CD14-positive monocyte (primary cell): ENCODE measurements at regions not wholly inside any gene's neighbourhood (a gene's known extent, or its start where the extent isn't known, plus 50 kb on each side); places are given as distances from the start of the nearest gene placed in this dataset.

Source experiments
- DNase-seq, 3 donors: peaks; one replicate each; pipeline ENCODE4 v3.0.0-alpha.2; 2011 to 2022
- H2AFZ ChIP-seq: 2 replicates; pipeline ENCODE4 v1.6.0; 2012; ENCODE audit warnings: mild to moderate bottlenecking, low read depth, low read length, inconsistent platforms; ENCODE audit not compliant: insufficient read depth, poor library complexity, severe bottlenecking
- H3K27ac ChIP-seq, 2 donors: 1 replicate in 1 of 2; 2 replicates in 1 of 2; pipeline ENCODE4 v1.5.1; 2012 to 2013; ENCODE audit warnings: low read length in 2 of 2, control low read depth in 1 of 2, inconsistent platforms in 1 of 2, low read depth in 1 of 2, mild to moderate bottlenecking in 1 of 2
- H3K27me3 ChIP-seq, 2 donors: one replicate each; pipeline versions ENCODE4 v1.6.0 to v1.6.1; 2011 to 2013; ENCODE audit warnings: low read length in 2 of 2; ENCODE audit not compliant: control insufficient read depth in 2 of 2, insufficient read depth in 2 of 2
- H3K36me3 ChIP-seq, 2 donors: replicated peaks in 1 of 2; 1 replicate in 1 of 2; 2 replicates in 1 of 2; pipeline versions ENCODE4 v1.5.1 to v1.6.1; 2012 to 2013; ENCODE audit warnings: low read length in 2 of 2, control low read depth in 1 of 2, inconsistent platforms in 1 of 2, mild to moderate bottlenecking in 1 of 2; ENCODE audit not compliant: insufficient read depth in 2 of 2, control insufficient read depth in 1 of 2
- H3K4me1 ChIP-seq, 2 donors: 1 replicate in 1 of 2; 2 replicates in 1 of 2; pipeline versions ENCODE4 v1.5.1 to v1.6.1; 2012 to 2013; ENCODE audit warnings: low read length in 2 of 2, control low read depth in 1 of 2, inconsistent platforms in 1 of 2, mild to moderate bottlenecking in 1 of 2, moderate library complexity in 1 of 2; ENCODE audit not compliant: insufficient read depth in 2 of 2, control insufficient read depth in 1 of 2
- H3K4me2 ChIP-seq: replicated peaks from 2 replicates; pipeline ENCODE3; 2012; ENCODE audit warnings: low read length, moderate library complexity, mild to moderate bottlenecking; ENCODE audit not compliant: poor library complexity, severe bottlenecking; ENCODE audit errors: extremely low read depth
- H3K4me3 ChIP-seq, 3 experiments: fragments of 200-600 bp in 1 of 3; sonication (generic) in 1 of 3; replicated peaks in 1 of 3; 1 replicate in 2 of 3; 2 replicates in 1 of 3; pipeline ENCODE4 v1.5.1; 2011 to 2013; ENCODE audit warnings: low read length in 3 of 3, mild to moderate bottlenecking in 3 of 3, control low read depth in 2 of 3, low read depth in 2 of 3, inconsistent platforms in 1 of 3, moderate library complexity in 1 of 3
- H3K79me2 ChIP-seq: 2 replicates; pipeline ENCODE4 v1.6.0; 2012; ENCODE audit warnings: mild to moderate bottlenecking, control low read depth, inconsistent platforms, low read length, moderate library complexity; ENCODE audit not compliant: insufficient read depth
- H3K9ac ChIP-seq: 2 replicates; pipeline ENCODE4 v1.6.0; 2017; ENCODE audit warnings: low read length, mild to moderate bottlenecking; ENCODE audit not compliant: insufficient read depth, poor library complexity, severe bottlenecking
- H3K9me3 ChIP-seq, 2 donors: replicated peaks in 1 of 2; 1 replicate in 1 of 2; 2 replicates in 1 of 2; pipeline versions ENCODE4 v1.5.1 to v1.6.1; 2012 to 2013; ENCODE audit warnings: low read length in 2 of 2, control low read depth in 1 of 2; ENCODE audit not compliant: control insufficient read depth in 1 of 2, insufficient read depth in 1 of 2
- H4K20me1 ChIP-seq: 2 replicates; pipeline ENCODE4 v1.6.0; 2012; ENCODE audit warnings: mild to moderate bottlenecking, low read length, control low read depth, moderate library complexity; ENCODE audit not compliant: insufficient read depth
- H3K27ac Mint-ChIP-seq, 7 donors: one replicate each; pipeline ENCODE4 v1.8.0; 2020; ENCODE audit warnings: mild to moderate bottlenecking in 7 of 7, mixed read lengths in 7 of 7, moderate library complexity in 6 of 7, inconsistent platforms in 2 of 7
- H3K27me3 Mint-ChIP-seq, 3 donors: one replicate each; pipeline ENCODE4 v1.8.0; 2021 to 2022; ENCODE audit warnings: low read depth in 3 of 3, mild to moderate bottlenecking in 3 of 3, mixed read lengths in 3 of 3, moderate library complexity in 3 of 3, inconsistent platforms in 1 of 3
- H3K36me3 Mint-ChIP-seq, 2 donors: one replicate each; pipeline ENCODE4 v1.8.0; 2020; ENCODE audit warnings: mixed read lengths in 2 of 2, inconsistent platforms in 1 of 2, mild to moderate bottlenecking in 1 of 2
- H3K4me1 Mint-ChIP-seq: one replicate; pipeline ENCODE4 v1.8.0; 2020; ENCODE audit warnings: mild to moderate bottlenecking, mixed read lengths
- H3K4me3 Mint-ChIP-seq, 2 donors: one replicate each; pipeline ENCODE4 v1.8.0; 2020; ENCODE audit warnings: mild to moderate bottlenecking in 2 of 2, mixed read lengths in 2 of 2, moderate library complexity in 1 of 2
- H3K9me3 Mint-ChIP-seq, 7 donors: one replicate each; pipeline ENCODE4 v1.8.0; 2020 to 2022; ENCODE audit warnings: mixed read lengths in 7 of 7, mild to moderate bottlenecking in 6 of 7, moderate library complexity in 6 of 7, inconsistent platforms in 2 of 7
- WGBS: methylation state at CpG from one replicate; pipeline ENCODE4 v1.1.5; 2013; ENCODE audit warnings: missing lambda C conversion rate; ENCODE audit not compliant: insufficient coverage; 5-methylcytosine and 5-hydroxymethylcytosine counted together
- intact Hi-C, 2 donors: fragments of 100-400 bp; cut with micrococcal nuclease; formaldehyde crosslinking; loops; one replicate each; pipeline versions ENCODE4 v1.15.0 to v1.15.1; 2023
- TF ChIP-seq, protein P1 (sequence below): fragments of 200-600 bp; IDR thresholded peaks from one replicate; pipeline ENCODE4 v1.8.0; 2022; ENCODE audit warnings: antibody characterized with exemption, mild to moderate bottlenecking

DNA sequence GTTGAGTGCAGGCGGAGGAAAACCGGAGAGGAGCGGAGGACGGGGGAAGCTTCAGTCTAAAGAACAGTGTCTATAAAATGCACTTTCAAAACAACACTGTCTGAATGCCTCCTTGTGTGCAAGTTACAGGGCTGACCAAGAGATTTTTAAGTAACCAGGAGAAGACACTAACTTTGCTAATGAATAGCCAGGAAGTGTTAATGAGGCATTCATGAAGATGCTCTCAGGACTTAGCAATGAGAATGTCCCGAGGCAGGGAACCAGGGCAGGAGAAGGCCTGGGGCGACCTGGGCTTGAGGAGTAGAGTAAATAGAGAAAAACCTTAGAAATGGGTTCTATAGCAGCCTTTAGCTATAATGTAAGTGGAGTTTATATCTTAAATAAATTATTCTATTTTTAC is 312.1 kb downstream of the SKIDA1 start:
- peaks cover 0 to 14% of the 10 kb centered on the region in 2 donors for H3K9me3 ChIP-seq
- peaks cover 4 to 23% (median 12%) of the 10 kb centered on the region in 7 donors for H3K9me3 Mint-ChIP-seq
- no peak overlapping the region for H3K9ac ChIP-seq
- no peak overlapping the region for H3K4me3 Mint-ChIP-seq
- no peak overlapping the region for H3K4me2 ChIP-seq
- no peak overlapping the region for H2AFZ ChIP-seq
- H3K4me3 ChIP-seq = no peak overlapping the region
- H3K27ac ChIP-seq = no peak overlapping the region
- H3K4me1 Mint-ChIP-seq = peaks cover 9% of the 10 kb centered on the region
- TF ChIP-seq, protein P1, sequence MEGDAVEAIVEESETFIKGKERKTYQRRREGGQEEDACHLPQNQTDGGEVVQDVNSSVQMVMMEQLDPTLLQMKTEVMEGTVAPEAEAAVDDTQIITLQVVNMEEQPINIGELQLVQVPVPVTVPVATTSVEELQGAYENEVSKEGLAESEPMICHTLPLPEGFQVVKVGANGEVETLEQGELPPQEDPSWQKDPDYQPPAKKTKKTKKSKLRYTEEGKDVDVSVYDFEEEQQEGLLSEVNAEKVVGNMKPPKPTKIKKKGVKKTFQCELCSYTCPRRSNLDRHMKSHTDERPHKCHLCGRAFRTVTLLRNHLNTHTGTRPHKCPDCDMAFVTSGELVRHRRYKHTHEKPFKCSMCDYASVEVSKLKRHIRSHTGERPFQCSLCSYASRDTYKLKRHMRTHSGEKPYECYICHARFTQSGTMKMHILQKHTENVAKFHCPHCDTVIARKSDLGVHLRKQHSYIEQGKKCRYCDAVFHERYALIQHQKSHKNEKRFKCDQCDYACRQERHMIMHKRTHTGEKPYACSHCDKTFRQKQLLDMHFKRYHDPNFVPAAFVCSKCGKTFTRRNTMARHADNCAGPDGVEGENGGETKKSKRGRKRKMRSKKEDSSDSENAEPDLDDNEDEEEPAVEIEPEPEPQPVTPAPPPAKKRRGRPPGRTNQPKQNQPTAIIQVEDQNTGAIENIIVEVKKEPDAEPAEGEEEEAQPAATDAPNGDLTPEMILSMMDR = no peak
- no peak for DNase-seq
- WGBS = 86% methylated on average over 1 of the region's 6 CpGs
- H3K36me3 ChIP-seq = no peaks in the 10 kb centered on the region
- no peaks in the 10 kb centered on the region for H4K20me1 ChIP-seq
- H3K79me2 ChIP-seq = no peaks in the 10 kb centered on the region
- peaks cover 5 to 9% of the 10 kb centered on the region in 2 donors for H3K4me1 ChIP-seq
- peaks cover 0 to 2% (median 2%) of the 10 kb centered on the region in 3 donors for H3K27me3 Mint-ChIP-seq
- no peaks in the 10 kb centered on the region for H3K36me3 Mint-ChIP-seq
- H3K27ac Mint-ChIP-seq = peak overlapping the region in 2 of 7 donors; percentile 93 to 96
- intact Hi-C loops = no loop called here
- no peaks in the 10 kb centered on the region for H3K27me3 ChIP-seq

- Mint-ChIP-seq H3K36me3 (no peaks in the 10 kb centered on the region), H3K9me3 (peaks cover 7 to 27% (median 14%) of the 10 kb centered on the region in 7 donors), H3K27me3 (peaks cover 0 to 2% (median 2%) of the 10 kb centered on the region in 3 donors), H3K4me3 (no peak overlapping the region), H3K27ac (peak overlapping the region in 2 of 7 donors; percentile 93 to 96), H3K4me1 (peaks cover 9% of the 10 kb centered on the region)
- TF ChIP-seq, protein P1 = no peak
- no peaks in the 10 kb centered on the region for H3K79me2 ChIP-seq
- no CpG with 5 or more reads among the region's 5 CpGs for WGBS
- H3K27ac ChIP-seq = no peak overlapping the region
- no peaks in the 10 kb centered on the region for H4K20me1 ChIP-seq
- H2AFZ ChIP-seq = no peak overlapping the region
- DNase-seq = no peak
- H3K9ac ChIP-seq = no peak overlapping the region
- intact Hi-C loops = no loop called here
- no peak overlapping the region for H3K4me3 ChIP-seq
- peaks cover under 1 to 14% of the 10 kb centered on the region in 2 donors for H3K9me3 ChIP-seq
- H3K36me3 ChIP-seq = no peaks in the 10 kb centered on the region
- H3K4me2 ChIP-seq = no peak overlapping the region
- H3K4me1 ChIP-seq = peaks cover 5 to 9% of the 10 kb centered on the region in 2 donors
- no peaks in the 10 kb centered on the region for H3K27me3 ChIP-seq
These were observed 312.6 kb downstream of the SKIDA1 start for GRCh38 chr10:21212912-21213311.
